ENCODE measurements at regions not wholly inside any gene's neighbourhood (a gene's known extent, or its start where the extent isn't known, plus 50 kb on each side); places are given as distances from the start of the nearest gene placed in this dataset.
"Not testable (repeated sequence)": the region's sequence is repeated elsewhere in the genome, so short reads cannot be mapped to it uniquely, and the experiment has no call there.

DNA sequence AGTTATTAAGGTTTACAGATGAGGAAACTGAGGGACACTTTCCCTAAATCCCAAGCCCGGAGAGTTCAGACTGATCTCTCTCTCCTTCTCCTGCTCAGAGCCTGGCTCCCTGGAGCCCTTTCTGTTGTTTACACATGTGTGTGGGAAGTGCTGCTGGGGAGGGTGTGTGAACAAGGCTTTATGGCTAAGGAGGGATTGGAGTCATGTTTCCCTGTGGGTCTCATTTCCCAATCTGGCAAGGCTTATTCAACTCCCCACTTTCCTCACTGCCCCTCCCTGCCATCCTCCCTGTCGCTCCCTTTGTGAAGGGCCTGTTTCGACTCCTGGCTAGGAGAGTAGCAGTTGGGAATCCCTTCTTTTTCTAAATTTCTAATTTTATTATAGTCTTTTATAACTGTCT, 57.3 kb upstream of the PAX8 start:
- TF ChIP-seq, protein P1, sequence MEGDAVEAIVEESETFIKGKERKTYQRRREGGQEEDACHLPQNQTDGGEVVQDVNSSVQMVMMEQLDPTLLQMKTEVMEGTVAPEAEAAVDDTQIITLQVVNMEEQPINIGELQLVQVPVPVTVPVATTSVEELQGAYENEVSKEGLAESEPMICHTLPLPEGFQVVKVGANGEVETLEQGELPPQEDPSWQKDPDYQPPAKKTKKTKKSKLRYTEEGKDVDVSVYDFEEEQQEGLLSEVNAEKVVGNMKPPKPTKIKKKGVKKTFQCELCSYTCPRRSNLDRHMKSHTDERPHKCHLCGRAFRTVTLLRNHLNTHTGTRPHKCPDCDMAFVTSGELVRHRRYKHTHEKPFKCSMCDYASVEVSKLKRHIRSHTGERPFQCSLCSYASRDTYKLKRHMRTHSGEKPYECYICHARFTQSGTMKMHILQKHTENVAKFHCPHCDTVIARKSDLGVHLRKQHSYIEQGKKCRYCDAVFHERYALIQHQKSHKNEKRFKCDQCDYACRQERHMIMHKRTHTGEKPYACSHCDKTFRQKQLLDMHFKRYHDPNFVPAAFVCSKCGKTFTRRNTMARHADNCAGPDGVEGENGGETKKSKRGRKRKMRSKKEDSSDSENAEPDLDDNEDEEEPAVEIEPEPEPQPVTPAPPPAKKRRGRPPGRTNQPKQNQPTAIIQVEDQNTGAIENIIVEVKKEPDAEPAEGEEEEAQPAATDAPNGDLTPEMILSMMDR (IDR thresholded peaks at IDR 0.05), result not testable (repeated sequence)
- TF ChIP-seq POLR2A (IDR thresholded peaks at IDR 0.05), result not testable (repeated sequence)
